HG02642 (cell line): ENCODE measurements at regions not wholly inside any gene's neighbourhood (a gene's known extent, or its start where the extent isn't known, plus 50 kb on each side); places are given as distances from the start of the nearest gene placed in this dataset.
"Not testable (repeated sequence)": the region's sequence is repeated elsewhere in the genome, so short reads cannot be mapped to it uniquely, and the experiment has no call there.

Experiments
- ATAC-seq: cut with Tn5 transposase; IDR thresholded peaks from one replicate; pipeline ENCODE4 v1.9.1; 2021; ENCODE audit warnings: mild to moderate bottlenecking; ENCODE audit not compliant: unreplicated experiment, poor library complexity

DNA sequence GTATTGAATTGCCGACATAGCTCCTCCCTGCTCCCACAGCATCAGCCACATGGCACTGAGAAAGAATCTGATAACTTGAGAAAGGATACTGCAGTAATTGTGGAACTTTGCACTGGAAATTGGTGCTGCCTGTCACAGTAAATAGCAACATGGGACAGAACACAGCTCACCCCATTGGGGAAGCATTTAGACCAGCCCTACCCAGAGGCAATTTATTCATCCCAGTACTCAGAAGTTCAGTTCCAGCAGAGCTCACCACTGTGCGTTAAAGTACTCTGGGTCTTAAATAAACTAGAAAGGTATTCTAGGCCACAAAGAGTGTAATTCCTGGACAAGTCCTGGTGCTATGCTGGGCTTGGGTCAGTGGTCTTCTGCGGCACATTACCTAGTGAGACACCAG lies 347.1 kb downstream of the PYDC2 start:
- ATAC-seq: no peak

- no peak for ATAC-seq
Observed at GRCh38 chr3:191809326-191809949, 348.5 kb downstream of the PYDC2 start.

DNA sequence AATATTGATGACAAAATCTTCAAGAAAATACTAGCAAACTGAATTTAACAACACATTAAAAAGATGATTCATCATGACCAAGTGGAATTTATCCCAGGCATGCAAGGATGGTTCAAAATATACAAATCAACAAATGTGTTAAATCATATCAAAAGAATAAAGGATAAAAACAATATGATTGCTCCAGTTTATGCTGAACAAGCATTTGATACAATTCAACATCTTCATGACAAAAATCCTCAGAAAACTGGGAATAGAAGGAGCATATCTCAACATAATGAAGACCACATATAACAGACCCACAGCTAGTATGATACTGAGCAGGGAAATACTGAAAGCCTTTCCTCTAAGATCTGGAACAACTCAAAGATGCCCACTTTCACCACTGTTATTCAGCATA lies 352.3 kb downstream of the PYDC2 start:
- no peak for ATAC-seq

- no peak for ATAC-seq
Observed at GRCh38 chr3:191848818-191849217, 387.9 kb downstream of the PYDC2 start.

GRCh38 chr3:191859531-191859930 lies 398.6 kb downstream of the PYDC2 start:
- ATAC-seq: no peak

DNA sequence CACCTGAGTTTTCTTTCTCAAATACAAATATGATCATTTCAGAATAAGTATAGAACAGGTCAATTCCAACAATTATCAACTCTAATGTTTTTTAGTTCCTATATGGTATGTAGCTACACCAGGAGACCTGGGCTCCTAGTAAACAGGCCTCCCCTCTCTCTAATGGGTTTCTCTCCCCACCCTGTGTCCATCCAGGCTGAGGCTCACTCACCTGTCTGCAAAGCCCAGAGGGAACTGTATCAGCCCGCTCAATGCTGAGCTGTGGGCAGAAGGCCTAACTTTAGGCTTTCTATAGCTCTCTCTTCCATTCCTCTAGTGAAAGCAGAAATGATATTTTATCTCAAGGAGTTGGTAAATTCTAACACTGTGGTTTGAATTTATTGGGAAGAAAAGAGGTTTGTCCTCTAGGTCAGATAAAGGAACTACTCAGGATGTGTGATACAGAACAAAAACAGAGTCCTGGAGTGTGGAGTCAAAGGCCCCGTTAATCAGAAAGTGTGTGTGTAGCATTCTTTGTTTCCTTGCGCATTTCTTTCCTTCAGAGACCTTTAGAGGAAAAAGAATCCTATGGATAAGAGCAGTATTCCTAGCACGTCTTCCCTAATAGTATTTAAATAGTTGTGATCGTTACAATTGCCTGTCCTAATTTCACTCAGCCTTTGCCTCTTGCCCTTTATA lies 408.9 kb downstream of the PYDC2 start:
- ATAC-seq: no peak

- no peak for ATAC-seq
Observed at GRCh38 chr3:191873736-191874135, 412.8 kb downstream of the PYDC2 start.

DNA sequence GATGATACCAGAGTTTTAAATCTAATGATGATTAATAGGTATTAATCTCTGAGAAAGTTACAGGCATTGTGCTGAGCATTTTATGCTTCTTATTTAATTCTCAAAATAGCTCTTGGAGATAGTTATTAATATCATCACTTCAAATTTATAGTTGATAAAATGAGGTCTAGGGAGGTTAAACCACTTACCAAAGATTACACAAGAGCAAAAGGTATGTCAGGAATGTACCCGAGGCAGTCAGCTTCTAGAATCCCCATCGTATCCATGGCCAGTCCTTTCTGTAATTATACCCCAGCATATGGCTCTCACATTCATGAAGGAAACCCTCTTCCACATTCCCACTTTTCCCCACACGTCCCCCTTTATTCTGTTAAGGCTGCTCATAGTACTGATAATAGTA lies 421.3 kb downstream of the PYDC2 start:
- ATAC-seq: no peak

GRCh38 chr3:191884132-191884531 lies 423.2 kb downstream of the PYDC2 start:
- ATAC-seq: no peak

GRCh38 chr3:191889106-191889505 lies 428.1 kb downstream of the PYDC2 start:
- ATAC-seq: no peak

- no peak for ATAC-seq
Observed at GRCh38 chr3:191889756-191890155, 428.8 kb downstream of the PYDC2 start.

- no peak for ATAC-seq
Observed at GRCh38 chr3:191894406-191894805, 433.4 kb downstream of the PYDC2 start.

DNA sequence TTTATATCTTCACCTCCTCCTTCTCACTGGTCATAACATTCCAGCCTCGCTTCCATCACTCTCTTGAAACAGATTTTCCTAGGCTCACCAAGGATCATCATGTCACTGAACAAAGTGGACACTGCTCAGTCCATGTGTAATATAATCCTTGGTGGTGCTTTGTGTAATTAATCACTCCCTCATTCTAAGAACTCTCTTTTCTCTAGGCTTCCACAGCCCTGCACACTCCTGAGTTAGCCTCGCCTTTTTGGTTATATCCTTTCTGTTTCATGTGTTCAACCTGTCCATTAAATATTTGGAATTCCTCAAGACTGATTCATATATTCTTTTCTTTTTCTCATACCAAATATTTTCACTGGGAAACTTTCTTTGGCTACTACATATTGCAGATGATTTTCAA lies 440.8 kb downstream of the PYDC2 start:
- no peak for ATAC-seq

DNA sequence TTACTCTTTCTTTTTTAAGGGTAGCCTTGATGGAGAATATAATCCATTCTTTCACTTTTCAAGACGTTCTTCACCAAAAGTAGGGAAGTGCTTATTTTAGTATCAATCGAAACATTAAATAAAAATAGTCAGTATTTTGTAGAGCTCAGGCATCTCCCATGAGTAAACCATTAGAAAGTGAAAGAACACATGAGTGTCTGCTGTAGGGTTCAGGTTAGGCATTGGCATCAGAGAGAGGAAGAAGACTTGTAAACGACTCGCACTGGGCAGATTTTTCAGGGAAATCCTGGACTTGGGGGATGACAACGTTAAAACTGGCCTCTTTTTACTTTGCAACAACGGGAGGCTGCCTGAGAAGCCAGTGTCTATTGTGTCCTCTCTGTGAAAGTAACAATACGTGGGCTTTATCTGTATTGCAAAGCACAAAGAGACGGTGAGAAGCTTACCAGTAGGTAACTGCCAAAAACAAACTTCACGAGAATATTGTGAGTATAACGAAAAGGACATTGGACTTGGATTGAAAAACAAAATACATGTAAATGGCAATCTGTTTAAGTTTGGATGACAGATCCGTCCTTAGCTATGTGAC lies 451.7 kb downstream of the PYDC2 start:
- no peak for ATAC-seq

DNA sequence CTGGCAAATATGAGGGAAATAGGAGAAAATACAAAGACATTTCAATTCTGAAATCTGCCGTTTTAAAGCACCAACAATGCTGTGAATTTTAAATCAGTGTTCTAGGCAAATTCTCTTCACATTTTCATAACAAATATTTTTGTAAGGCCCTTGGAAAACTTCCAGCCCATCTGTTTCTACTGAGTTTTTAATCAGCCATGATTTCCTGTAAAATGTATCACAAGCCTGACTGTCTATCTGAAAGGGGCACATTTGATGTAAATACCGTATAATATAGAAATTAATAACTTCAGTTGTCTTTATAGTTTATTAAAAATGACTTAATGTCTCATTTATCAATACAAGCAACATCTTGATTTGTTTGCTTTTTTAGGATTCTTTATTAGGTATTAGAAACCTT lies 454.7 kb downstream of the PYDC2 start:
- no peak for ATAC-seq

DNA sequence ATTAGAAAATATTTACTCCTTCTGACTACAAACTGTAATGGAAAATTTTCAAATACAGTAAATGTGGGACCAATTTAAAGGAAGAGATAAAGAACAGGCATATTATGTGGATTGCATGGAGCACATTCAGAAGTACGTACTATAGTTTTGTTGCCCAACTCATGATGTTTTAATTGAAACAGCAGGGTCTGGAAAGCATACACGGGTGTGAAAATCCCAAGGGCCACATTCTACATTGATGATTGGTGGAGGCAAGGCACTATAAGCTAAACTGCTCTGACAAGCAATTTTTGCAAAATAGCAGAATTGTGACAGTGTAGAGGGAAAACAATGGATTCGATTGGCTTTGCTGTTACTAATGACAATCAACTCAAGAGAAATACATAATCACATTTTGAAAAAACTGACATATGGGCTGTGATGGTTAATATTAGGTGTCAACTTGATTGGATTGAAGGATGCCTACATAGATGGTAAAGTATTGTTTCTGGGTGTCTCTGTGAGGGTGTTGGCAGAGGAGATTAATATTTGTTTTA lies 458.6 kb downstream of the PYDC2 start:
- no peak for ATAC-seq

GRCh38 chr3:191922570-191922969 lies 461.6 kb downstream of the PYDC2 start:
- no peak for ATAC-seq

DNA sequence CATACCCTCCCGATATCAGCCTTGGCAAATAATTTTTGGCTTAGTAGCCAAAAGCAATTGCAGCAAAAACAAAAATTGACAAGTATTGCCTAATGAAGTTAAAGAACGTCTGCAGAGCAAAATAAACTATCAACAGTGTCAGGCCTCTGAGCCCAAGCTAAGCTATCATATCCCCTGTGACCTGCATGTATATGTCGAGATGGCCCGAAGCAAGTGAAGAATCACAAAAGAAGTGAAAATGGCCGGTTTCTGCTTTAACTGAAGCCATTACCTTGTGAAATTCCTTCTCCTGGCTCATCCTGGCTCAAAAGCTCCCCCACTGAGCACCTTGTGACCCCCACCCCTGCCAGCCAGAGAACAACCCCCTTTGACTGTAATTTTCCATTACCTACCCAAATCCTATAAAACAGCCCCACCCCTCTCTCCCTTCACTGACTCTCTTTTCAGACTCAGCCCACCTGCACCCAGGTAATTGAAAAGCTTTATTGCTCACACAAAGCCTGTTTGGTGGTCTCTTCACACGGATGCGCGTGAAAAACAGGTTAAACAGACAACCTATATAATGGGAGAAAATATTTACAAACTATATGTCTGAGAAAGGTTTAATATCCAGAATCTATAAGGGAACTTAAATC lies 466.3 kb downstream of the PYDC2 start:
- not testable (repeated sequence) for ATAC-seq

DNA sequence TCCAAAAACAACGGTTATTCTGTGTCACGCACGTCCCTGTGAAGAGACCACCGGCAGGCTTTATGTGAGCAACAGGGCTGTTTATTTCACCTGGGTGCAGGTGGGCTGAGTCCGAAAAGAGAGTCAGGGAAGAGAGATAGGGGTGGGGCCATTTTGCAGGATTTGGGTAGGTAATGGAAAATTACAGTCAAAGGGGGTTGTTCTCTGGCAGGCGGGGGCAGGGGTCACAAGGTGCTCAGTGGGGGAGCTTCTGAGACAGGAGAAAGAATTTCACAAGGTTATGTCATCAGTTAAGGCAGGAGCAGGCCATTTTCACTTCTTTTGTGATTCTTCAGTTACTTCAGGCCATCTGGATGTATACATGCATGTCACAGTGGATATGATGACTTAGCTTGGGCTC lies 467.0 kb downstream of the PYDC2 start:
- ATAC-seq: not testable (repeated sequence)

DNA sequence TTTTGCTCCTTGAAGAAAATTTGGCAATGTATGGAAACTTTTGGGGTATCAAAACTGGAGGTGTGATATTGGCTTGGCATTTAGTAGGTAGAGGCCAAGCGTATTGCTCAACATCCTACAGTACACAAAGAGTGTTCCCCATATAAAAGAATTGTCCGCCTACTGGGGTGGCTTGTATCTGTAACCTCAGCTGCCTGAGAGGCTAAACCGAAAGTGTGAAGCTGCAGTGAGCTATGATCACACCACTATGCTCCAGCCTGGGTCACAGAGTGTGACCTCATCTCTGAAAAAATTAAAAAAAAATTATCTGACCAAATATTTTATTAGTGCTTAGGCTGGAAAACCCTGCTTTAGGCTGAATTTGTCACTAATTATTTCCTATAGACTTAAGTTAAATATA lies 483.9 kb downstream of the PYDC2 start:
- ATAC-seq: no peak

- ATAC-seq: no peak
Observed at GRCh38 chr3:191952186-191952585, 491.2 kb downstream of the PYDC2 start.
